GM21526 (cell line): ENCODE measurements at regions not wholly inside any gene's neighbourhood (a gene's known extent, or its start where the extent isn't known, plus 50 kb on each side); places are given as distances from the start of the nearest gene placed in this dataset.
"Not testable (repeated sequence)": the region's sequence is repeated elsewhere in the genome, so short reads cannot be mapped to it uniquely, and the experiment has no call there.

ENCODE experiments used
- ATAC-seq: cut with Tn5 transposase; IDR thresholded peaks from one replicate; pipeline ENCODE4 v1.9.1; 2021; ENCODE audit warnings: moderate library complexity; ENCODE audit not compliant: unreplicated experiment, low FRiP score

DNA sequence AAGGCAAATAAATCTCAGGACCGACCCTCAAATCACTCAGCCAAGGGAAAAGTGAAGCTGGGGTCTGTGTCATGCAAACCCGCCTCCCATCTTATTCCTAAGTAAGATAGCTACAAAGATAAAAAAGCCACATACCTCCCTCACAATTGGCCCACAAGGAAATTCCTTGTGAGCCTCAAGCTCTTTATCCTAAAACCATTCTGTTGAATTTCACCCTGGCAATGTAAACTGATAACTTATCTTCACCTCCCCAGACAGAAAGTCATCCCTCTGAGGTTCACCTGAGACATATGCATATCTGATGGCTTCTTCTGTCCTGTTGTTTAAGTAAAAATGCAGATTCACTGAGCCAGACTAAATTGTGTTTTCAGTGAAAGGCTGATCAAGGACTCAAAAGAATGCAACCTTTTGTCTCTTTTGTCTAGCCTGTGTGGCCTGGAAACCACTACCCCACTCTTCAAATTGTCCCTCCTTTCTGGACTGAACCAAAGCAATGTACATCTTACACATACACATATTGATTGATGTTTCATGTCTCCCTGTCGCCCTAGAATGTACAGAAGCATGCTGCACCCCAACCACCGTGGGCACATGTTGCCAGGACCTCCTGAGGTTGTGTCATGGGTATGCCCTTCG lies 91.3 kb downstream of the MFAP3L start:
- ATAC-seq = no peak

DNA sequence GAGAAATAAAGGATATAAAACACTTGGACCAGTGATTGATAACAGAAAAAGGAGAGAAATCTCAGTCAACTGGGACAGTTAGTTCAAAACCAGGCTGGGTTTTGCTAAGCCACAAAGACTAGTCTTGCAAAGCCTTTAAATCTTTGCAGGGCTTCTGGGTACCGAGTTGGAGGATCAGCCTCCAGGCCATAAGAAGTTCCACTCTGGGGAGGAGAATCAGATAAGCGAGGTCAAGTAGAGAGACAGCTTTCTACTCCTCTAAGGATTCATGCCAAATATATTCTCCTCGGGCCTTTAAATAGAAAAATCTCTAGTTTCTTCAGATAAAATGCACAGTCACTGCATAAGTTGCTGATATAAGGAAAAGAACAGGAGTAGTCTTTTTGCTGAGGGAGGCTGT lies 92.7 kb downstream of the MFAP3L start:
- no peak for ATAC-seq

DNA sequence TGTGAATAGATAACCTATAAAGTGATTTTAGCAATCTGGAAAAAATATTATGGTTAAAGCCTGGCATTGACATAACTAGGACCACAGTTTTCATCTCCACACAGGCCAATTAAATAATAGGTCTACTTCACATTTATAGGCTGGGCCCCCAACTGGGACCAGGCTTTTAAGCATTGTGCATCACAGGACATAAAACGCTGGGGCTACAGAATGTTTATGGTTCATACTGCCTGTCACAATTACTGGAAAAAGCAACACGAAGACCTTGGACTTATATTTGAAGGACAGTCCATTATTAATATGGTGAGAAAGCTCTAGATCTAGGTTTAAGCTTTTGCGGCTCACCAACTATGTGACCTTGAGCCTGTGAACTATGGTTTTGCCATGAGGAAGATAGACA lies 94.2 kb downstream of the MFAP3L start:
- no peak for ATAC-seq

DNA sequence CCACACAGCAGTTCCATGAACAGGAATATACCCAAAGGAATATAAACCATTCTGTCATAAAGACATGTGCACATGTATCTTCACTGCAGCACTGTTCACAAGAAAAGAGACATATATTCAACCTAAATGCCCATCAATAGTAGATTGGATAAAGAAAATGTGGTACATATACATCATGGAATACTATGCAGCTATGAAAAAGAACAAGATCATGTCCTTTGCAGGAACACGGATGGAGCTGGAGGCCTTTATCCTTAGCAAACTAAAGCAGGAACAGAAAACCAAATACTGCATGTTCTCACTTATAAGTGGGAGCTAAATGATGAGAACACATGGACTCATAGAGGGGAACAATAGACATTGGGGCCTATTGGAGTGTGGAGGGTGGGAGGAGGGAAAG lies 95.4 kb downstream of the MFAP3L start:
- ATAC-seq = not testable (repeated sequence)

DNA sequence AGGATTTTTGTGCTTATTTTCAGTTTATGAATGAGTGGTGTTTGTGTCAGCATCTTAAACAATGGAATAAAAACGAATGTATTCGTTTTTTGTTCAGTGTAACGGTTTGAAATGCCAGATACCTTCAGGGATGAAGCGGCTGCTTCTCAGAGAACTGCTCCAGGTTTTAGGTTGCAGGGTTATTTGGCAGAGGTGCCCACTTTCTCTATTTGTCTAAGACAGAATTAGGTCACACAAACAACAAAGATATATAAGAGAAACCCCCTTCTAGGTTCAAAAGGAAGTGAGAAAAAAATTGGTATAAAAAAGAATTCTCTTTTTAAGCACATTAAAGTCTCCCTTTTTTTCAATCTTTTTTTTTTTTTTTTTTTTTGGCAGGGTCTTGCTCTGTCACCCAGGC lies 98.9 kb downstream of the MFAP3L start:
- ATAC-seq = no peak

DNA sequence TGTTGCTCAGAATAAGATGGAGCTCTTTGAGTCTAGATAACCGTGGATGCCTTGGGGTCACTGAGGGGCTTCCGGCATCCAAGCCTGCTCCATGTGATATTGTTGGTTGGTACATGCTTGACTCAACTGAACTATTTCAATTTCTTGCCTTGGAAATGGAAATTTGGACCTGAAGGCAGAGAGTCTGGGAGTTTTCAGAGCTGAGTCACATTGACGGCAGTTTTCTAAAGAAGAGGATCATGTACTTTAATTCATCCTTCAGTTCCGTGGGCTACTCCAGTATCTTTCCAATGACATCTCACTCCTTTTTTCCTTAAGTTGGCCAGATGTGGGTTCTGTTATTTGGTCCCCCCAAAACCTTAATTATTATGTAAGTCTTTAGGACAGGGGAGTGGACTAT lies 100.5 kb downstream of the MFAP3L start:
- ATAC-seq = no peak

DNA sequence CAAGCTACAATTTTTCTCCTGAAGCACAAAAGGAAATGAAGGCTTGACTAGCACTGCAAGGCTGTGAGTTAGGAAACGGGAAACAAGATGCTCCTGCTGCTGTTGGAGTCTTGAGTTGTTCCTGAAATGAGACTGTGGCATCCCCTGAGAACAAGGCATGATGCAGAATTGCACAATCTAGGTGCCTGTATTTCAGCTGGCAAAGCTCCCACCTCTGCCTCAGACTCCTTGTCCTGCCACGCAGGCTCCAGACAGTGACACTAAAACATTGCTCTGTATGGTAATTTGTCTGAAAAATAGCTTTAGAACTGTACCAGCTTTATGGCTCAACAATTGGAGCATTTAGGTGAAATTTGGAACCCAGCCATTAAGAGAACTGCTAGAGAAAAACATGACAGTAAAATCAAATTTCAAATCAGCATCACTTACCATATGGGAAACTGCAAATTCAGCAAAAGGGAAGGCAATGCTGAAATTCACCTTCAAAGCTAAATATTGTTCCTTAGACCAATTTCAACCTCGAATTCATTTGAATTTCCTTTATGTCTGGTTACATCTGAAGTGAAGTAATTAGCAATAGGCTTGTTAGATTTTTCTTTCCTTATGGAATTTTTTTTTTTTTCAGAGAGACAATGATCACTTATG lies 103.4 kb downstream of the MFAP3L start:
- no peak for ATAC-seq

DNA sequence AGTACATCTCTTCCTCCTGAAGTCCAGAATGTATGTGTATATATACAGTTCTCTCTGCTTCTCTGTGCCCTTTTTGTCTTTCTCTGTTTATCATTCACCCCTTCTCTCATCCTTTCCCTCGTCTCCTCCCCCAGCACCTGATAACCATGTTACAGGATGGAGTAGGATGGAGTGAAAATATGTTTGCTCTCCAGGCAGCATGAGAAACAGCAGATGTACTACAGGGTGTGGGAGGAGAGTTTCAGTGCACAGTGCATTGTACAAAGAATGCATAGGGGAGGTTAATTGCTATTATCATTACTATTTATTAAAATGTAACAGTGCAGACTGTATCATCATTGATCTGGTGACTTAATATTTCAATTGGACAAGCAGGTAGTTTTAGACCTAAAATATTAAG lies 104.5 kb downstream of the MFAP3L start:
- no peak for ATAC-seq

DNA sequence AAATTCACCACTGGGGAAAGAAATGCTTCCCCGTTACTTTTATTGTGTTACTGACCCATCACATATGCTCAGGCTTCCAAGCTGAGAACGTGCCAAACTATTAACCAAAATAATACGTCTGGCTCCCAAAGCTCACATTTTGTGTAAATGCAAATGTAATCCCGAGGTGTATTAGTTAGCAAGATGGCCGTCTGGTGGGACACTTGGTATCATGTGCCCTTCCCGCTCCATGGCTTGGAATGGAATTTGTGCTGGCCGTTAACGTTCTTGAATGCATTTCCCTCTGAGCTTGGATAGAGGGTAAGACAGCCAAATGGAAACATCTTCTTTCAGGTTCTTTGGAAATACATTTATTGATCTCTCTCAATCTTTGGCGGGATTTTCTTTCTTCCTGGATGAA lies 105.0 kb downstream of the MFAP3L start:
- no peak for ATAC-seq

DNA sequence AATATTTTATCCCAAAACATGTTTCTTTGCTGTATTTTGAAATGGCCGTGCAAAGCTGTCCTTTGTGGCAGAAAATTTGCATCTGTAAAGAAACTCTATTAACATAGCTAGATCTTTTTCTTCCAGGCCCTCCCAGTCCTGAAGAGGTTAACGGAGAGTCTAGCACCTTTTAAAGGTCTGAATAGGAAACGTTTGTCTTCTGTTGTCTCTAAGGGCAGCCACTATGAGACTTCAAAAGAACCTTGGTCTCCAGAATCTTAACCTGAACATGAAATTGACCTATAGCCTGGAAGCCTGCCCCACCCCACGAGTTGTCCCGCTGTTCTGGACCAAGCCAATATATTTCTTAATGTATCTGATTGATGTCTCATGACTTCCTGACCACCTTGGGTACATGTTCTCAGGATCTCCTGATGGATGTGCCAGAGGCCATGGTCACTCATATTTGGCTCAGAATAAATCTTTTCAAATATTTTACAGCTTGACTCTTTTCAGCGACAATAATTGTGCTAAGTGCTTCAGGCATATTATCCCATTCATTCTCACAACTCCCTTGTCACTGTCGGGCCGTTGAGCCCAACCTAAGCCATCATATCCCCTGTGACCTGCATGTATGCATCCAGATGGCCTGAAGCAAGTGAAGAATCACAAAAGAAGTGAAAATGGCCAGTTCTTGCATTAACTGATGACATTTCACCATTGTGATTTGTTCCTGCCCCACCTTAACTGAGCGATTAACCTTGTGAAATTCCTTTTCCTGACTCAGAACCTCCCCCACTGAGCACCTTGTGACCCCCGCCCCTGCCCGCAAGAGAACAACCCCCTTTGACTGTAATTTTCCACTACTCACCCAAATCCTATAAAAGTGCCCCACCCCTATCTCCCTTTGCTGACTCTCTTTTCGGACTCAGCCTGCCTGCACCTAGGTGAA lies 106.7 kb downstream of the MFAP3L start:
- ATAC-seq = not testable (repeated sequence)

DNA sequence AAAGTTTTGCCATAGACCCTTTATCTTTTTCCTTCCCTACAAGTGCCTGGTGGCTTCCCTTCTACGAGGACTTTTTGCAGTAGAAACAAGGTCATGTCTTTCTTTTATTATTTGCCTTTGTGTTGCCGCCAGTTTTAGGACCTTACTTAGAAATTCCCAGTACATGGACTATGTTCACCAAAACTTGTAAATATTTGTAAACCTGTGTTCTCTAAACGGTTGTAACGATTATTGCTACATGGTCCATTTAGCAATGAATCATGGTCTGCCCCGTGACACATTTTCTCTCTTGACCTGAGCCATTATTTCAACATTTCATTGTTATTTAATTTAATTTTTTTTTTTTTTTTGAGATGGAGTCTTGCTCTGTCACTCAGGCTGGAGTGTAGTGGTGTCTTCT lies 110.7 kb downstream of the MFAP3L start:
- no peak for ATAC-seq

DNA sequence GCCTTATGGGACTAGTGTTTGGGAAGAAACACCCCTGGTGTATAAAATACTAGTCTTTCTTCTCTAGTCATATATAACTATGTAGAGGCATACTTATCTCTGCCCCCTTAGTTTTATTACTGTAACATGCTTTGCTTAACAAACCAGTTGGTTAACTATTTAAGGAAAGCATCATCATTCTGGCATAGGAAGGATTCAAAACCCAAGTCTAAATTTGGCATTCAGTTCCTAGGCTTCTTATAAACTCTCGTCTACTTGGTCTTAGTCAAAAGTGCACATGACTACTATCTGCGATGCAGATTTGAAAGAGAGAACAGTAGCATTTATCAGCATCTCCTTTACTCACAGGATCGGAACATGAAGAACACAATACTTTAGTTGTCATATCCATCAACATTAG lies 111.3 kb downstream of the MFAP3L start:
- no peak for ATAC-seq

DNA sequence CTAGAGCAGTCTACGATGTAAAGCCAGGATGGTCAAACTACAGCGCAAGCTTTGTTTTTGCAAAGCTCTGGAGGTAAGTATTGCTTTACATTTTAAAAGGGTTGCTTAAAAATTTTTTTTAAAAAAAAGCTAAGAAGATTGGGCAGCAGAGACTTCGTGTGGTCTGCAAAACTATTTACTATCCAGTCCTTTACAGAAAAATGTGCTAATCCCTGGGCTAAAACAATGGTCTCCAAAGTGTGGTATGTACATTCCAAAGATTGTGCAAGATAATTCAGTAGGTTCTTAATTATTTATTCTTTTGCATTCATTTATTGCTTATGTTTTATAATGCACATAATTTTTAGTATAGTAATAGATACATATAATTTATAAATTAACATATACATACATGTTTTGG lies 113.2 kb downstream of the MFAP3L start:
- no peak for ATAC-seq

DNA sequence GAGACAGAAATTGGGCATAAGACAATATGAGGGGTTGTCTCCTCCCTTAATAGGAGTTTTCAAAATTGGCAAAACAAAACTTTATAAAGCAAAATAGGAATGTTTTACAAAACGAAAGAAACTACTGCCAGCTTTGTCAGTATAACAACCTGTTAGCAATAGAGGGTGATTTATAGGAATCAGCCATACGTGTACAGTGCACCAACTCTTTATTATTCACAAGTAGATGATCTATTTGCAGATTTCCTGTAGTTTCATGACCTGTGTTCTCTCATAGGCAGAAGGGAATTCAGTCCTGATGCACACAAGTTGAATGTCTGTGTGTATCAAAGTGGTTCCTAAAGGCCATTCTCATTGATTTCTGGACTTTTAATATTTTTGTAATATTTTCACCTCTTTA lies 116.3 kb downstream of the MFAP3L start:
- ATAC-seq = no peak

DNA sequence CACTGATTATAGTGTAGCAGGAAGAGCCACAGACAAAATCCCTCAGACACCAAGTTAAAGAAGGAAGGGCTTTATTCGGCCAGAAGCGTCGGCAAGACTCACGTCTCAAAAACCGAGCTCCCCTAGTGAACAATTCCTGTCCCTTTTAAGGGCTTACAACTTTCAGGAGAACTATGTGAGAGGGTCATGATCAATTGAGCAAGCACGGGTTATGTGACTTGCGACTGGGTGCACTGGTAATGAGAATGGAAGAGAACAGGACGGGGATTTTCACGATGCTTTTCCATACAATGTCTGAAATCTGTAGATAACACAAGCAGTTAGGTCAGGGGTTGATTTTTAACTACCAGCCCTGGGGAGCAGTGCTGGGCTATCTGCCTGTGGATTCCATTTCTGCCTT lies 116.7 kb downstream of the MFAP3L start:
- no peak for ATAC-seq

DNA sequence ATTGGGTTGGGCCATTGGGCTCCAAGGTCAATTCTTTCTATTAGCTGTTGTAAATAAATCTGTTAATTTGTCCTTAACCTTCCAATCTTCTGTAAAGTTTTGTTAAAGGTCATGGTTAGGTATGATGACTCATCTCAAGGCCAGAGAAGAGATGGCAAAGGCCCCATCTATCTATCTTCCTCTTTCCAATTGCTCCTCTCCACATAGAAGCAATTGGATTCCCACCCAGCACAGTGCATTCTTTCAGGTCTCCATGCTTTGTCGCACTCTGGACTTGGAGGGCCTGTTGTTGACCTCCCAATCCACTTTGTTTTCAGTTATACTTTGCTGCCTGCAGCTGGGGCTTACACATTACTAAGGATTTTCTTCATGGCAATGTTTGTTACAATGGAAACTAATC lies 118.5 kb downstream of the MFAP3L start:
- no peak for ATAC-seq

DNA sequence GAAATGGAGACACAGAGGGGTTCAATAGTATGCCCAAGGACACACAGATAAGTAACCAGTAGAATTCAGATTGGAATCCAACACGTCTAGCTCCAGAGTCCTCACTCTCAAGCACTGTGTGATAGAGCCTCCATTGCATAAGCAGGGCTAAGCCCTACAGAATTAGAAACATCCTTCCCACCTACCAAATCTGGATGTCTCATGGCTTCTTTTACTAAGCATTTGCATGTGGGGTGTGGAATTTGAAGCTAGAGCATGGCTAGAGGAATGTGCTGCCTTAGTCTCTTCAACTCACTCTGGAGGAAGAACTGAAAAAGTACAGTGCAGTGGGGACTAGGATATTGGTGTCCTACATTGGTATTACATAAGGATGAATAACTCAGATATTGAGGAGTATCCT lies 119.4 kb downstream of the MFAP3L start:
- ATAC-seq = no peak

DNA sequence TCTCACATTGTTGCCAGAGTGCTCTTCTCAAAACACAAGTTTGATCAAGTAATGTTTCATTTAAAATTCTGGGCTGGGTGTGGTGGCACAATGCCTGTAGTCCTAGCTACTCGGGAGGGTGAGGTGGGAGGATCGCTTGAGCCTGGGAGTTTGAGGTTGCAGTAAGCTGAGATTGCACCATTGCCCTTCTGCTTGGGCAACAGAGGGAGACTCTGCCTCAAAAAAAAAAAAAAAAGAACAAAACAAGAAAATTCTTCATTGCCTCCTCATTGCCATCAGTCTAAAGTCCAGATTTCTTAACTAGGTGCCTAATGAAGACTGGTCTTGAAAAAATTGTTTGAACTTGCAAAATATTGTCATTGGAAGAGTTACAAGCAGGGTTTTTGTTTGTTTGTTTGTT lies 120.1 kb downstream of the MFAP3L start:
- ATAC-seq = no peak

DNA sequence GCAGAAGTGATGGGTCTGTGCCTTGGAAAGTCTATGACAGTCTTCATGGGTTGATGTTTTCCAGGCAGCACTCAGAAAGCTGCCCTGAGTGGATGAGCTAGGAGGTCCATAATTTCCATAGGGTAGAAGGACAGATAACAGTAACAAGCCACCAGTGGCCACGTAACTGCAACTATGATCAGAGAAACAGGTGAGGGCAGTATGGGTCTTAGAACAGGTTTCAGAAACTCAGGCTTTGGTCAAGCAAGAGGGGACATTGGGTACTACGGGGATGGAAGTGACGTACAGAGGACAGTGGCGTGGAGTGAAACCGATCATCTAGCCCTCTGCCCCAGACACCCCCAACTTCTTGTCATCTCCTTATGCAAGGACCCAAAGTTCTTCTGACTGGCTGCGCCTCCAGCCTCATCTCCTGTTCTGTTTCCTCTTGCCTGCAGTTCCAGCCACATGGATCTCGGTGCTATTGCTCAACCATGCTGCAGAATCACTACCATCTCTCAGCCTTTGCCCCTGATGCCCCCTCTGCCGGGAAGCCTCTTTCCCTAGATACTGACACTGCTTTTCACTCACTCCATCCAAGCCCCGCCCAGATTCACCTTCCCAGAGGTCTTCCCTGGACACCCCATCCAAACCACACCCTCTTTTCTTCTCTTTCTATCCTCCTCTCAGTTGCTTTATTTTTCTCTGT lies 123.4 kb downstream of the MFAP3L start:
- ATAC-seq = no peak

DNA sequence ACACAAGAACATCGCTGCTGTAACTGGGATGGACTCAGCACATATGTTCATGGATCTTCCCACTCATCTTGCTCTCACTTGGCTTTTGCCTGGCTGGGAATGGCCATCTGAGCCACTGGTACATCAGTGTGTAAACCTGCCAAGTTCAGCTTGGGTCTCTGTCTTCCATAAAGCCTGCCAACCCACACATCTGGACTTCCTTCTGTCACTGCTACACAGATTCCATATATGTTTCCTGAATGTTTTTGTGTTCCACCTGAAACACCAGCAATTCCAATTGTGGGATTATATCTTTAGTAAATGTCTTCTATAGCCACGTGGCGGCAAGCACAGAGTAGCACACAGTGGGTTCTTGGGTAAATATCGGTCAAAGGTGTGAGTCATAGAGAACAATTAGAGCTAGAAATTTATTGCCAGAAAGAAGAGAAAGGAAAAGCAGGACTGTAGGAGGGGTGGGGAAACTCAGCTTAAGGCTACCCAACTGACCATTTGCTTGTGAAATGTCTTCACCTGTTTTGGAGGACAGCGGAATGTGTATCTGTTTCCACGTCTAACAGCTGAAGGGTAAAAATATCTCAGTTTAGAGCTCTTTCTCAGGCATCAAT lies 125.9 kb downstream of the MFAP3L start:
- ATAC-seq = no peak

DNA sequence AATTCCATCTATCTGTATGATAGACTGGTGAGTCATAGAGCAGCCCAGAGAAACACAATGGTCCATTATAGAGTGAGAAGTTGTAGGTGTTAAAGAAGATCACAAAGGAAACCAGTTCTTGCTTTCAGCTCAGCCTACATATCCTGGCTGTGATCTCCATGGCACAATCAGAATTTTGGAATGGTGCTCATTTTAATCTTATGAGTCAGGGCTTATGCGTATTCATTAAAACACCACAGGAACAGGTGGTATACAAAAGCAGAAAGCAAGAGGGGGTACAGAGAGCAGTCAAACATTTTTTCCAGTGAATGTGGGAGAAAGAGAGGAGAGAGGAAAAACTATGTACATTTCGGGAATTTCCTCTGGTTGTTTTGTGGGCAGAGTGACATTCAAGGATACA lies 126.9 kb downstream of the MFAP3L start:
- no peak for ATAC-seq
